Ascending aorta (tissue), 2 donors: ENCODE measurements at regions not wholly inside any gene's neighbourhood (a gene's known extent, or its start where the extent isn't known, plus 50 kb on each side); places are given as distances from the start of the nearest gene placed in this dataset.

ENCODE experiments used
- DNase-seq, 2 donors: peaks; one replicate each; pipeline ENCODE4 v3.0.0-alpha.2; 2019; ENCODE audit warnings: low spot score in 2 of 2
- H3K27ac ChIP-seq, 2 donors: fragments of 200-600 bp; sonication (generic); one replicate each; pipeline ENCODE4 v1.5.1; 2016 to 2017; ENCODE audit warnings: mild to moderate bottlenecking in 1 of 2
- H3K27me3 ChIP-seq: fragments of 200-600 bp; sonication (generic); one replicate; pipeline ENCODE4 v1.5.1; 2017
- H3K36me3 ChIP-seq, 2 donors: fragments of 200-600 bp; sonication (generic); one replicate each; pipeline ENCODE4 v1.5.1; 2016
- H3K4me1 ChIP-seq, 2 donors: fragments of 200-600 bp; sonication (generic); one replicate each; pipeline ENCODE4 v1.5.1; 2016 to 2017; ENCODE audit warnings: mild to moderate bottlenecking in 1 of 2
- H3K4me3 ChIP-seq, 2 donors: fragments of 200-600 bp; sonication (generic); one replicate each; pipeline ENCODE4 v1.5.1; 2016 to 2017; ENCODE audit warnings: mild to moderate bottlenecking in 1 of 2
- H3K9me3 ChIP-seq, 2 donors: fragments of 200-600 bp; sonication (generic); one replicate each; pipeline ENCODE4 v1.5.1; 2016
- intact Hi-C: fragments of 100-400 bp; cut with DNase I; formaldehyde crosslinking; loops from one replicate; pipeline ENCODE4 v1.15.1; 2023
- TF ChIP-seq, protein P1 (sequence below), 3 experiments: fragments of 200-600 bp in 2 of 3; fragments of 450-650 bp in 1 of 3; sonication (generic) in 2 of 3; IDR thresholded peaks; one replicate each; pipeline ENCODE4 v1.5.1; 2016 to 2019; ENCODE audit warnings: antibody characterized with exemption in 3 of 3, mild to moderate bottlenecking in 1 of 3, moderate library complexity in 1 of 3

DNA sequence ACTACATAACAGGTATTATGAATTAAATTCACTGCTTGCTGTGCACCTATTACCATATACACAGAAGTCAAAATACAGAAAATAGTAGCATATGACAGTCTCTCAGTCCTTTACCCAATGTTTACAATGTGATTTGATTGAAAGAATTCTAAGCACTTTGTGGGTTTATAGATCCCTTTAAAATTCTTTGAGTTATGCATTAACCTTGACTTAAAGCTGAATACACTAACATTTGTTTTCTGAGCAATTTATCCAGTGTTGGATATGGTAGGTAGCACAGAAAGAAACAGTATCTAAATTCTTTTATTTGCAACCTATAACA lies 230.8 kb upstream of the DDI1 start:
- peaks cover 0 to 9% of the 10 kb centered on the region in 2 donors for H3K4me1 ChIP-seq
- H3K9me3 ChIP-seq: no peaks in the 10 kb centered on the region
- intact Hi-C loops: loop anchor here (5.0 kb wide), 2 partner anchors 37 to 62 kb away; no protein-coding TSS in a partner anchor
- TF ChIP-seq, protein P1, sequence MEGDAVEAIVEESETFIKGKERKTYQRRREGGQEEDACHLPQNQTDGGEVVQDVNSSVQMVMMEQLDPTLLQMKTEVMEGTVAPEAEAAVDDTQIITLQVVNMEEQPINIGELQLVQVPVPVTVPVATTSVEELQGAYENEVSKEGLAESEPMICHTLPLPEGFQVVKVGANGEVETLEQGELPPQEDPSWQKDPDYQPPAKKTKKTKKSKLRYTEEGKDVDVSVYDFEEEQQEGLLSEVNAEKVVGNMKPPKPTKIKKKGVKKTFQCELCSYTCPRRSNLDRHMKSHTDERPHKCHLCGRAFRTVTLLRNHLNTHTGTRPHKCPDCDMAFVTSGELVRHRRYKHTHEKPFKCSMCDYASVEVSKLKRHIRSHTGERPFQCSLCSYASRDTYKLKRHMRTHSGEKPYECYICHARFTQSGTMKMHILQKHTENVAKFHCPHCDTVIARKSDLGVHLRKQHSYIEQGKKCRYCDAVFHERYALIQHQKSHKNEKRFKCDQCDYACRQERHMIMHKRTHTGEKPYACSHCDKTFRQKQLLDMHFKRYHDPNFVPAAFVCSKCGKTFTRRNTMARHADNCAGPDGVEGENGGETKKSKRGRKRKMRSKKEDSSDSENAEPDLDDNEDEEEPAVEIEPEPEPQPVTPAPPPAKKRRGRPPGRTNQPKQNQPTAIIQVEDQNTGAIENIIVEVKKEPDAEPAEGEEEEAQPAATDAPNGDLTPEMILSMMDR (IDR thresholded peaks at IDR 0.05): no peak
- H3K27ac ChIP-seq: peak overlapping the region; percentile 27 to 44
- no peaks in the 10 kb centered on the region for H3K27me3 ChIP-seq
- H3K4me3 ChIP-seq: no peak overlapping the region
- H3K36me3 ChIP-seq: no peaks in the 10 kb centered on the region
- DNase-seq: no peak

DNA sequence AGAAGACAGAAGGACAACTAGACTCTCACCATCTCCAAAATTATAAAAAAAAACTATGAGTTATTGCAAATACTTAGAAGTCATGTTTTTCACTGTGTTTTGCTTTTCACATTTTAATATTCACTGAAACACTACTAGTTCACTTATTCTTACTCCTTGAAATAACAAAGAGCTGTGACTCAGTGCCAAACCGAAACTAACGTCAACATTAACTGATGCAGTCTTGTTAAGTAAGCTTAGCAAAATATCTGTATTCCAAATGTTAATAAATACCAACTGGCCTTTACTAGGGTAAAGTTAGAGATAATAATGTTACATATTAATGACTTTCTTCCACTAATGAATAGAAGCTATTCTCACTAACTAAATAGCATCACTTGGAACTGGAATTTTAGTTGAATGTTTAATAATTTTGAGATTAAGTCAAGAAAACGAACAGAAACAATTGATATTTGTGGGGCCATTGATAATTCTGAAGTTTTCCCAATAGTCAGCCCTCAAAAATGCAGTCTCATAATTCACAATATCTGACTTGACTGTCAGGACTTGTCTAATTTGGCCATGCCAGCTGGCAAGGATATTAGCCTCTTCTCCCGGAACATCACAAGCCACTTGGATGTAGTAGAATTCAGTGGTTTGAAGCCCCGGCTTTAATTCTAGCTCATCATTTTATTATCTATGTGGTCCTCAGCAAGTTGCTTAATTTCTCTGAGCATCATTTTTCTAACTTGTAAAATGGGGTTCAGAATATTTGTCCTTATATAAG lies 230.1 kb upstream of the DDI1 start:
- Histone ChIP-seq H3K27me3 (no peaks in the 10 kb centered on the region), H3K27ac (peak overlapping the region; percentile 27 to 44), H3K9me3 (no peaks in the 10 kb centered on the region), H3K4me3 (no peak overlapping the region), H3K4me1 (peaks cover 0 to 6% of the 10 kb centered on the region in 2 donors), H3K36me3 (no peaks in the 10 kb centered on the region)
- intact Hi-C loops: loop anchor here (5.0 kb wide), 2 partner anchors 36 to 61 kb away; no protein-coding TSS in a partner anchor
- DNase-seq: peak in 1 of 2 donors; percentile 67
- TF ChIP-seq, protein P1 (IDR thresholded peaks at IDR 0.05): no peak

DNA sequence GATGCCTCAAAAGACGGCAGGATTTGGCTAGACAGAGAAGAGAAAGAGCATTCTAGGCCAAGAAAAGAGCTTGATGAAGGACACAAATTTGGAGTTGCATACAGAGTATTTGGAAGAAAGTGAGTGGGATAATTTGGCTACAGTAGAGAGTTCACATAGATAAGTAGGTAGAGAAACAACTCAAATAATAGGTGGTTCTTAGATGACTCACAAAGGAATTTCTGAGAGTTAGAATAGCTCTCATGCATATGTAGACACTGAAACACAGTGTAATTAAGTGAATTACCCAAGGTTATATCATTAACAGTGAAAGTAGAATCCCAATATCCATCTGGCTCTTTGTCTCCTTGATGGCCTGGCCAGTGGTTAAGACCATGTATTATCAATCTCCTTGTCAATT lies 228.6 kb upstream of the DDI1 start:
- intact Hi-C loops: loop anchor here (5.0 kb wide), 2 partner anchors 34 to 59 kb away; no protein-coding TSS in a partner anchor
- peaks cover 0 to 6% of the 10 kb centered on the region in 2 donors for H3K4me1 ChIP-seq
- H3K27me3 ChIP-seq: no peaks in the 10 kb centered on the region
- no peak for DNase-seq
- no peaks in the 10 kb centered on the region for H3K9me3 ChIP-seq
- H3K4me3 ChIP-seq: no peak overlapping the region
- H3K27ac ChIP-seq: no peak overlapping the region
- no peaks in the 10 kb centered on the region for H3K36me3 ChIP-seq
- TF ChIP-seq, protein P1 (IDR thresholded peaks at IDR 0.05): no peak

DNA sequence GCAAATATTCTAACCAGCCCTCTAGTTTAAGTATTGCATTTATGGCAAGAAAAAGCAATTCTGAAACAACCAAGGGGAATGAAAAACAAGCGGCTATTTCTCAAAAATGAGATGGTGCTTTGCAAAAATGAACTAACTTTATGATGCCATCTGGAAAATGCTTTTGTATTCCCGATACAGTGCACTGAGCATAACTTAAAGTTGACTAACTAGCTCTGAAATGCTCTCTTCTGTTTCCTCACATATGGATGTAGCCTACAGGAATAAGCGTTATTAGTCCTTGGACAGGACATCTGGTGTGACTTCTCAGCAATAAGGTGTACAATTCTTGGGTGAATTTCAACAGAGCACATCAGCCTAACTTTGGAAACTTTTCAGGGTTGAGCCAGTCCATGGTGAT lies 228.2 kb upstream of the DDI1 start:
- Histone ChIP-seq H3K4me1 (peaks cover 0 to 6% of the 10 kb centered on the region in 2 donors), H3K9me3 (no peaks in the 10 kb centered on the region), H3K27me3 (no peaks in the 10 kb centered on the region), H3K36me3 (no peaks in the 10 kb centered on the region), H3K27ac (no peak overlapping the region), H3K4me3 (no peak overlapping the region)
- TF ChIP-seq, protein P1 (IDR thresholded peaks at IDR 0.05): no peak
- DNase-seq: no peak
- intact Hi-C loops: loop anchor here (5.0 kb wide), 2 partner anchors 34 to 59 kb away; no protein-coding TSS in a partner anchor

DNA sequence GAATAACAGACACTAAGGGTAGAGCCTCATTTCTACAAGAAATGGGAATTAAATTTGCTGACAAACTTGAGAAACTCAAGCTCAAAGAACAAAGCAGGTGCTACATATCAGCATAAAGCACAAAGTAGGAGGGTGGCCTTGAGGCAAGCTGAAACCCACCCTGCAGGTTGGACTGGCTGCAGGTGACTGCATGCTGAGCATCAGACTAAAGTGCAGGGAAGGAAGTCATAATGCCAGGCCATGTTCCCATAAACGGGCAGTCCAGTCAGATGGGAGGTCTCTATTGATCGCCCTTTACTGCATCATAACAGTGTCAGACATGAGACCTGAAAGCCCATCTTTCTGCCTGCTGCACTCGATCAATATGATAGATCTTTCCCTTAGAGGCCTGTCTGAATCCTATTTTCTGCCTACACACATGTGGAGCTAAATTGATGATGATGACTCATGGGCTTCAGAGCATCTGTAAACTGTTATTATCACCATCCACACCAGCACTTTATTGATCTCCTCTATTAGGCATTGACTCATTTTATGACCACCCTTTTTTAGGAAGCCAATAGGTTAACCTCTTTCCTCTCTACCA lies 224.5 kb upstream of the DDI1 start:
- no peaks in the 10 kb centered on the region for H3K36me3 ChIP-seq
- H3K4me3 ChIP-seq: no peak overlapping the region
- H3K27me3 ChIP-seq: no peaks in the 10 kb centered on the region
- no peak overlapping the region for H3K27ac ChIP-seq
- DNase-seq: no peak
- no peaks in the 10 kb centered on the region for H3K9me3 ChIP-seq
- H3K4me1 ChIP-seq: no peaks in the 10 kb centered on the region
- TF ChIP-seq, protein P1 (IDR thresholded peaks at IDR 0.05): no peak
- intact Hi-C loops: no loop called here
